MCF 10A (cell line): ENCODE measurements at regions not wholly inside any gene's neighbourhood (a gene's known extent, or its start where the extent isn't known, plus 50 kb on each side); places are given as distances from the start of the nearest gene placed in this dataset.

ENCODE experiments used
- BruUV-seq: library from RNA; stranded (reverse); fragments of 400-500 nt; replicated peaks from 2 replicates; lab custom pipeline; 2021; lab: Mats Ljungman, UMichigan
- CTCF ChIA-PET: fragments of 300-600 bp; sonication (Branson Sonifier 250); formaldehyde crosslinking; extraction: SDS; loops from one replicate; lab custom pipeline; 2021; ENCODE audit warnings: antibody characterized with exemption, inconsistent platforms; lab: Yijun Ruan, JAX
- POLR2A ChIA-PET: fragments of 300-600, 350-650 bp; sonication (Branson Sonifier 250); formaldehyde crosslinking; extraction: SDS; loops from one replicate; lab custom pipeline; 2020; ENCODE audit warnings: antibody characterized with exemption, inconsistent platforms; lab: Yijun Ruan, JAX
- DNase-seq: peaks from one replicate; pipeline ENCODE4 v3.0.0-alpha.2; 2018; ENCODE audit not compliant: unreplicated experiment
- H3K27ac Mint-ChIP-seq: one replicate; pipeline ENCODE4 v1.8.0; 2022; ENCODE audit warnings: mild to moderate bottlenecking, low read depth, mixed read lengths; ENCODE audit not compliant: unreplicated experiment
- H3K27me3 Mint-ChIP-seq: one replicate; pipeline ENCODE4 v1.8.0; 2022; ENCODE audit warnings: mixed read lengths; ENCODE audit not compliant: insufficient read depth, unreplicated experiment
- H3K36me3 Mint-ChIP-seq: one replicate; pipeline ENCODE4 v1.8.0; 2022; ENCODE audit warnings: mild to moderate bottlenecking, moderate library complexity, mixed read lengths; ENCODE audit not compliant: insufficient read depth, unreplicated experiment
- H3K4me1 Mint-ChIP-seq: one replicate; pipeline ENCODE4 v1.8.0; 2022; ENCODE audit warnings: mixed read lengths; ENCODE audit not compliant: insufficient read depth, unreplicated experiment
- H3K4me3 Mint-ChIP-seq: one replicate; pipeline ENCODE4 v1.8.0; 2022; ENCODE audit warnings: mild to moderate bottlenecking, moderate library complexity, mixed read lengths; ENCODE audit not compliant: unreplicated experiment
- H3K9me3 Mint-ChIP-seq: one replicate; pipeline ENCODE4 v1.8.0; 2022; ENCODE audit warnings: mixed read lengths; ENCODE audit not compliant: unreplicated experiment
- CTCF ChIP-seq: fragments of 200-600 bp; IDR thresholded peaks from one replicate; pipeline ENCODE4 v1.8.0; 2022; ENCODE audit warnings: antibody characterized with exemption, mild to moderate bottlenecking; ENCODE audit not compliant: unreplicated experiment
- intact Hi-C: fragments of 100-400 bp; cut with micrococcal nuclease; formaldehyde crosslinking; loops from 2 replicates; pipeline ENCODE4 v1.14.1; 2022

DNA sequence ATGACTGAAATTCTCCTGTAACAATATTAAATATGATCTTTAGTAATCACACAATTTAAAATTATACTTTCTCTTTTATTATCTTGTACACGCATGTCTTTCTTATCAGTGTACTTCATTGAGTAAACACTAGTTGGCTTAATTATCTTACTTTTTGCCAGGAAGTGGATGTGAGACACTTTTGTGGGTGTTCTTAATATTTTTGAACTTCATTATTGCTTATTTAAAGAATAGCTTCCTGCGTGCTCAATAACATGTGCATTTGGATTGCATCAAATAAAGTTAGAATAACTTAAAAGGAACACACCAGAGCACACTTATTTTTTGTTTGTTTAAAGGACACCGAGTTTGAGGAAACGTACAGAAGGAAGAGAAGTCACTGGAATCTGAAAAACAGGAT is 128.5 kb upstream of the VEGFC start:
- no peak for TF ChIP-seq CTCF
- intact Hi-C loops, result no loop called here
- POLR2A ChIA-PET, result interaction anchor here (0.7 kb wide), 2 partner anchors 66 to 402 kb away, joined by 3 to 4 read pairs; no protein-coding TSS in a partner anchor
- DNase-seq, result no peak
- Mint-ChIP-seq H3K4me3 (no peak overlapping the region), H3K27me3 (no peaks in the 10 kb centered on the region), H3K27ac (peak overlapping the region; percentile 50), H3K9me3 (no peaks in the 10 kb centered on the region), H3K4me1 (no peaks in the 10 kb centered on the region), H3K36me3 (no peaks in the 10 kb centered on the region)
- BruUV-seq, result no TSS peak
- CTCF ChIA-PET, result interaction anchor here (0.6 kb wide), 1 partner anchor 126 kb away, joined by 3 read pairs; no protein-coding TSS in a partner anchor

DNA sequence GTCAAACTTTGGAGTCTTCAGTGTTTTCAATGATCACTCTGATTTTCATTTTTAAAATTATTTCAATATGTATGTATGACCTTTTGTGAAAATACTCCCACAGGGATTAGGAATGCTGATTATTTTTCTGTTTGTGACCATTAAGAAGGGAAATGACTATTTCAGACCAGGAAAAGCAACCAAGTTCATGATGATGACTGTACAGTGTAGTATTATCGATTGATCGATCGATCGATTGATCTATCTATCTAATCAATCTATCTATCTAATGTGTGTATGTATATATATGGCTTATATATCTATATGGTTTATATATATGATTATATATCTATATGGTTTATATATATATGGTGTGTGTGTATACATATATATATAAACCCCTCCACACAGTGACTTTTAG is 131.5 kb upstream of the VEGFC start:
- ChIA-PET POLR2A (no interaction called here), CTCF (interaction anchor here (1.4 kb wide), 1 partner anchor 10 kb away, joined by 4 read pairs; no protein-coding TSS in a partner anchor)
- intact Hi-C loops, result no loop called here
- Mint-ChIP-seq H3K4me1 (no peaks in the 10 kb centered on the region), H3K27ac (no peak overlapping the region), H3K27me3 (no peaks in the 10 kb centered on the region), H3K36me3 (no peaks in the 10 kb centered on the region), H3K9me3 (no peaks in the 10 kb centered on the region), H3K4me3 (no peak overlapping the region)
- DNase-seq, result no peak
- BruUV-seq, result no TSS peak
- no peak for TF ChIP-seq CTCF

- DNase-seq, result no peak
- H3K27me3 Mint-ChIP-seq, result no peaks in the 10 kb centered on the region
- peak overlapping the region; percentile 7 for H3K27ac Mint-ChIP-seq
- no peaks in the 10 kb centered on the region for H3K4me1 Mint-ChIP-seq
- H3K9me3 Mint-ChIP-seq, result no peaks in the 10 kb centered on the region
- no TSS peak for BruUV-seq
- H3K36me3 Mint-ChIP-seq, result no peaks in the 10 kb centered on the region
- no peak overlapping the region for H3K4me3 Mint-ChIP-seq
- intact Hi-C loops, result no loop called here
- no peak for TF ChIP-seq CTCF
- ChIA-PET POLR2A (no interaction called here), CTCF (no interaction called here)
Observed at GRCh38 chr4:176925962-176926361, 133.2 kb upstream of the VEGFC start.

- no peak for DNase-seq
- Mint-ChIP-seq H3K9me3 (no peaks in the 10 kb centered on the region), H3K4me1 (no peaks in the 10 kb centered on the region), H3K27me3 (no peaks in the 10 kb centered on the region), H3K4me3 (no peak overlapping the region), H3K36me3 (no peaks in the 10 kb centered on the region), H3K27ac (peak overlapping the region; percentile 39)
- no peak for TF ChIP-seq CTCF
- intact Hi-C loops, result no loop called here
- BruUV-seq, result no TSS peak
- CTCF ChIA-PET, result no interaction called here
- POLR2A ChIA-PET, result interaction anchor here (0.7 kb wide), 2 partner anchors 42 to 124 kb away, joined by 3 read pairs; no protein-coding TSS in a partner anchor
Observed at GRCh38 chr4:176927117-176927516, 134.4 kb upstream of the VEGFC start.
